GM21619 (cell line): ENCODE measurements at regions not wholly inside any gene's neighbourhood (a gene's known extent, or its start where the extent isn't known, plus 50 kb on each side); places are given as distances from the start of the nearest gene placed in this dataset.
"Not testable (repeated sequence)": the region's sequence is repeated elsewhere in the genome, so short reads cannot be mapped to it uniquely, and the experiment has no call there.

Source experiments
- ATAC-seq: cut with Tn5 transposase; IDR thresholded peaks from one replicate; pipeline ENCODE4 v1.9.1; 2021; ENCODE audit not compliant: unreplicated experiment

- ATAC-seq = no peak
Observed at GRCh38 chr4:66223068-66223703, 552.9 kb upstream of the EPHA5 start.

- no peak for ATAC-seq
Observed at GRCh38 chr4:66219401-66219800, 549.1 kb upstream of the EPHA5 start.

GRCh38 chr4:66216252-66216651 lies 546.0 kb upstream of the EPHA5 start:
- no peak for ATAC-seq

GRCh38 chr4:66212489-66212888 lies 542.2 kb upstream of the EPHA5 start:
- no peak for ATAC-seq

- ATAC-seq = no peak
Observed at GRCh38 chr4:66204534-66205247, 534.4 kb upstream of the EPHA5 start.

GRCh38 chr4:66202870-66203269 lies 532.6 kb upstream of the EPHA5 start:
- ATAC-seq = no peak

- no peak for ATAC-seq
Observed at GRCh38 chr4:66197451-66197850, 527.2 kb upstream of the EPHA5 start.

GRCh38 chr4:66193487-66193886 lies 523.2 kb upstream of the EPHA5 start:
- no peak for ATAC-seq

GRCh38 chr4:66187175-66187720 lies 517.0 kb upstream of the EPHA5 start:
- ATAC-seq = no peak

GRCh38 chr4:66186095-66186494 lies 515.8 kb upstream of the EPHA5 start:
- no peak for ATAC-seq

GRCh38 chr4:66182636-66183035 lies 512.3 kb upstream of the EPHA5 start:
- no peak for ATAC-seq

- ATAC-seq = no peak
Observed at GRCh38 chr4:66178906-66179305, 508.6 kb upstream of the EPHA5 start.

GRCh38 chr4:66169341-66169740 lies 499.1 kb upstream of the EPHA5 start:
- no peak for ATAC-seq

GRCh38 chr4:66164869-66165268 lies 494.6 kb upstream of the EPHA5 start:
- no peak for ATAC-seq

- ATAC-seq = no peak
Observed at GRCh38 chr4:66160606-66161005, 490.3 kb upstream of the EPHA5 start.

- ATAC-seq = no peak
Observed at GRCh38 chr4:66157594-66157993, 487.3 kb upstream of the EPHA5 start.

- no peak for ATAC-seq
Observed at GRCh38 chr4:66130042-66130441, 459.8 kb upstream of the EPHA5 start.

GRCh38 chr4:66123831-66124413 lies 453.6 kb upstream of the EPHA5 start:
- no peak for ATAC-seq

GRCh38 chr4:66123190-66123589 lies 452.9 kb upstream of the EPHA5 start:
- ATAC-seq = no peak

GRCh38 chr4:66115231-66115630 lies 444.9 kb upstream of the EPHA5 start:
- ATAC-seq = not testable (repeated sequence)

GRCh38 chr4:66108898-66109297 lies 438.6 kb upstream of the EPHA5 start:
- ATAC-seq = no peak

GRCh38 chr4:66097218-66097617 lies 426.9 kb upstream of the EPHA5 start:
- no peak for ATAC-seq
